Neuronal stem cell (in vitro differentiated cells): ENCODE measurements at regions not wholly inside any gene's neighbourhood (a gene's known extent, or its start where the extent isn't known, plus 50 kb on each side); places are given as distances from the start of the nearest gene placed in this dataset.

Experiments used
- DNase-seq: peaks from one replicate; pipeline ENCODE4 v3.0.0-alpha.2; 2013; ENCODE audit warnings: low spot score
- H2AFZ ChIP-seq: one replicate; pipeline ENCODE4 v1.6.1; 2013; ENCODE audit warnings: mild to moderate bottlenecking, low read length, inconsistent platforms
- H2AK5ac ChIP-seq: 2 replicates; pipeline ENCODE4 v1.6.1; 2013; ENCODE audit warnings: low read depth, mild to moderate bottlenecking, inconsistent platforms, low read length, moderate library complexity, mixed read lengths
- H2BK120ac ChIP-seq: 2 replicates; pipeline ENCODE4 v1.6.1; 2013; ENCODE audit warnings: low read depth, mild to moderate bottlenecking, inconsistent platforms, low read length, moderate library complexity, mixed read lengths
- H2BK12ac ChIP-seq: one replicate; pipeline ENCODE4 v1.6.1; 2013; ENCODE audit warnings: low read length, inconsistent platforms
- H2BK15ac ChIP-seq: 2 replicates; pipeline ENCODE4 v1.6.1; 2013; ENCODE audit warnings: mild to moderate bottlenecking, low read length, inconsistent platforms, mixed read lengths
- H2BK5ac ChIP-seq: one replicate; pipeline ENCODE4 v1.6.1; 2013; ENCODE audit warnings: inconsistent platforms, mild to moderate bottlenecking, low read length, moderate library complexity
- H3K14ac ChIP-seq: one replicate; pipeline ENCODE4 v1.6.1; 2013; ENCODE audit warnings: low read length, inconsistent platforms
- H3K18ac ChIP-seq: 2 replicates; pipeline ENCODE4 v1.6.1; 2013; ENCODE audit warnings: low read length, inconsistent platforms
- H3K23ac ChIP-seq: 2 replicates; pipeline ENCODE4 v1.6.1; 2013; ENCODE audit warnings: low read depth, mild to moderate bottlenecking, mixed read lengths, low read length, inconsistent platforms; ENCODE audit not compliant: poor library complexity
- H3K27ac ChIP-seq: replicated peaks from 3 replicates; pipeline ENCODE4 v1.5.1; 2013; ENCODE audit warnings: low read length, inconsistent platforms
- H3K27me3 ChIP-seq, 3 experiments: 2 replicates each; pipeline ENCODE4 v1.6.1; 2013; ENCODE audit warnings: low read length in 3 of 3, mild to moderate bottlenecking in 2 of 3, inconsistent platforms in 1 of 3, low read depth in 1 of 3, mixed read lengths in 1 of 3, moderate library complexity in 1 of 3; ENCODE audit not compliant: control insufficient read depth in 3 of 3, insufficient read depth in 3 of 3
- H3K36me3 ChIP-seq, 2 donors: replicated peaks in 1 of 2; 2 replicates each; pipeline ENCODE4 v1.6.1; 2013; ENCODE audit warnings: low read length in 2 of 2; ENCODE audit not compliant: control insufficient read depth in 2 of 2, insufficient read depth in 2 of 2
- H3K4ac ChIP-seq: 2 replicates; pipeline ENCODE4 v1.6.1; 2013; ENCODE audit warnings: inconsistent platforms, mild to moderate bottlenecking, low read length, moderate library complexity
- H3K4me1 ChIP-seq, 2 donors: 1 replicate in 1 of 2; 2 replicates in 1 of 2; pipeline ENCODE4 v1.6.1; 2013; ENCODE audit warnings: low read length in 2 of 2, low read depth in 1 of 2; ENCODE audit not compliant: control insufficient read depth in 2 of 2, insufficient read depth in 1 of 2
- H3K4me2 ChIP-seq: one replicate; pipeline ENCODE4 v1.6.1; 2013; ENCODE audit warnings: mild to moderate bottlenecking, low read length, inconsistent platforms; ENCODE audit not compliant: insufficient read depth, poor library complexity, severe bottlenecking
- H3K4me3 ChIP-seq, 2 donors: 2 replicates each; pipeline ENCODE4 v1.5.1; 2013; ENCODE audit warnings: low read length in 2 of 2, mild to moderate bottlenecking in 2 of 2, inconsistent platforms in 1 of 2, moderate library complexity in 1 of 2
- H3K79me1 ChIP-seq: one replicate; pipeline ENCODE4 v1.6.1; 2013; ENCODE audit warnings: low read depth, mild to moderate bottlenecking, inconsistent platforms, low read length, moderate library complexity
- H3K9ac ChIP-seq: one replicate; pipeline ENCODE4 v1.6.1; 2013; ENCODE audit warnings: mild to moderate bottlenecking, low read depth, low read length, inconsistent platforms; ENCODE audit not compliant: poor library complexity
- H3K9me3 ChIP-seq, 2 donors: replicated peaks in 1 of 2; 2 replicates each; pipeline versions ENCODE3 to v1.6.1; 2013; ENCODE audit warnings: low read length in 2 of 2, mild to moderate bottlenecking in 2 of 2, inconsistent platforms in 1 of 2, low read depth in 1 of 2, mixed read lengths in 1 of 2, moderate library complexity in 1 of 2; ENCODE audit not compliant: control insufficient read depth in 2 of 2, insufficient read depth in 1 of 2
- H4K8ac ChIP-seq: one replicate; pipeline ENCODE4 v1.6.1; 2013; ENCODE audit warnings: low read depth, mild to moderate bottlenecking, inconsistent platforms, low read length, moderate library complexity
- H4K91ac ChIP-seq: one replicate; pipeline ENCODE4 v1.6.1; 2013; ENCODE audit warnings: low read length, low read depth, mild to moderate bottlenecking, inconsistent platforms; ENCODE audit not compliant: poor library complexity
- WGBS, 2 donors: extraction: QIAGEN DNeasy Blood & Tissue Kit; methylation state at CpG; one replicate each; pipeline ENCODE4 v1.1.7; 2013; ENCODE audit warnings: missing lambda C conversion rate in 2 of 2, mixed read lengths in 1 of 2; ENCODE audit not compliant: insufficient read length in 2 of 2, insufficient replicate concordance in 1 of 2; ENCODE audit errors: extremely low coverage in 2 of 2; 5-methylcytosine and 5-hydroxymethylcytosine counted together

DNA sequence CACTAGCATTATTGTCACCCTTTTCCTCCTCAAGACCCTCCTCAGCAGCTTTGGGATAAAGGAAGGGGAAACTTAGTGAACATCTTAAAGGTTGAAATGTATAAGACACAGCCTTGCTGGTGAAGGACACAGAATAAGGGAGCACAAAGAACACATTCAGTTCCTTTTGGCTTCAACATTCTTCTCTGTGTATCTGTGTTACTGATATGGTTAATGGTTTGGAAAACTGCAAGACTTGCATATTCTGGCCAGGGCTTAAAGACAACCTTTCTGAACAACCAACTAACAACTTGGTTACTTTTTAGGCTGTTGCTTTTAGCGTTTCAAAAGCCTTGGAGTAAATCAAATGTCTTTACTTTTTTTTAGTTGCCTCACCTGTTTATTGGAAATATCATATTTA is 680.5 kb downstream of the MECOM start:
- H3K79me1 ChIP-seq = no peaks in the 10 kb centered on the region
- H2AK5ac ChIP-seq = no peak overlapping the region
- H2AFZ ChIP-seq = no peak overlapping the region
- no peak overlapping the region for H3K4me3 ChIP-seq
- no peaks in the 10 kb centered on the region for H3K9me3 ChIP-seq
- H3K4ac ChIP-seq = no peak overlapping the region
- no peak overlapping the region for H2BK12ac ChIP-seq
- no peak for DNase-seq
- no peaks in the 10 kb centered on the region for H3K36me3 ChIP-seq
- peaks cover 0 to under 1% of the 10 kb centered on the region in 2 donors for H3K4me1 ChIP-seq
- H3K9ac ChIP-seq = no peak overlapping the region
- no peak overlapping the region for H2BK15ac ChIP-seq
- no peak overlapping the region for H3K4me2 ChIP-seq
- no peak overlapping the region for H3K27ac ChIP-seq
- H3K23ac ChIP-seq = no peak overlapping the region
- H2BK5ac ChIP-seq = no peak overlapping the region
- no peak overlapping the region for H2BK120ac ChIP-seq
- no peak overlapping the region for H4K91ac ChIP-seq
- no CpG with 5 or more reads among the region's 1 CpG for WGBS, 2 donors
- H3K27me3 ChIP-seq = no peaks in the 10 kb centered on the region
- no peak overlapping the region for H3K14ac ChIP-seq
- no peak overlapping the region for H3K18ac ChIP-seq
- H4K8ac ChIP-seq = no peak overlapping the region

DNA sequence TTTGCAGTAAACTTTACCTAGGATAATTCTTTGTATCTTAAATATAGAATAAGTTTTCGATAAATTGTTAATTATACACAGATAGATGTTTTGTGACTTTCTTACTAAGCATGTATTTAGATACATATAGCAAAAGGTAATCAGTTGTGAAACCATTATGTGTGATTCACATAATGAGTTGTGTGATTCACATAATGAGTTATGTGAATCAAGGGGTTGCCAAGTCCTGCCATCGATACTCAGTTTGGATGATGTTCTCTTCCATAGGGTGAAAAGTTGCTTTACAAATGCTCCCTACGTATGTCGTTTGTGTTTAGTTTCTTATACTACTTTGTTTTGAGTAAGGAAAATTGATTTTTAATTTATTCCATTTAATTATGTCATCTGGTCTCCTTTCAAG is 682.1 kb downstream of the MECOM start:
- peaks cover 0 to 9% of the 10 kb centered on the region in 2 donors for H3K4me1 ChIP-seq
- no peaks in the 10 kb centered on the region for H3K79me1 ChIP-seq
- no peak overlapping the region for H2BK5ac ChIP-seq
- no peak overlapping the region for H3K27ac ChIP-seq
- no peak overlapping the region for H3K14ac ChIP-seq
- H3K36me3 ChIP-seq = no peaks in the 10 kb centered on the region
- no peak overlapping the region for H3K9ac ChIP-seq
- H3K4me2 ChIP-seq = no peak overlapping the region
- no peak overlapping the region for H2BK12ac ChIP-seq
- no peak overlapping the region for H2BK120ac ChIP-seq
- H3K4me3 ChIP-seq = no peak overlapping the region
- H4K91ac ChIP-seq = no peak overlapping the region
- H2BK15ac ChIP-seq = no peak overlapping the region
- no CpG with 5 or more reads among the region's 4 CpGs for WGBS, 2 donors
- H2AFZ ChIP-seq = no peak overlapping the region
- no peak for DNase-seq
- H3K18ac ChIP-seq = no peak overlapping the region
- H3K4ac ChIP-seq = no peak overlapping the region
- no peak overlapping the region for H3K23ac ChIP-seq
- no peak overlapping the region for H4K8ac ChIP-seq
- H3K9me3 ChIP-seq = no peaks in the 10 kb centered on the region
- no peak overlapping the region for H2AK5ac ChIP-seq
- H3K27me3 ChIP-seq = no peaks in the 10 kb centered on the region

DNA sequence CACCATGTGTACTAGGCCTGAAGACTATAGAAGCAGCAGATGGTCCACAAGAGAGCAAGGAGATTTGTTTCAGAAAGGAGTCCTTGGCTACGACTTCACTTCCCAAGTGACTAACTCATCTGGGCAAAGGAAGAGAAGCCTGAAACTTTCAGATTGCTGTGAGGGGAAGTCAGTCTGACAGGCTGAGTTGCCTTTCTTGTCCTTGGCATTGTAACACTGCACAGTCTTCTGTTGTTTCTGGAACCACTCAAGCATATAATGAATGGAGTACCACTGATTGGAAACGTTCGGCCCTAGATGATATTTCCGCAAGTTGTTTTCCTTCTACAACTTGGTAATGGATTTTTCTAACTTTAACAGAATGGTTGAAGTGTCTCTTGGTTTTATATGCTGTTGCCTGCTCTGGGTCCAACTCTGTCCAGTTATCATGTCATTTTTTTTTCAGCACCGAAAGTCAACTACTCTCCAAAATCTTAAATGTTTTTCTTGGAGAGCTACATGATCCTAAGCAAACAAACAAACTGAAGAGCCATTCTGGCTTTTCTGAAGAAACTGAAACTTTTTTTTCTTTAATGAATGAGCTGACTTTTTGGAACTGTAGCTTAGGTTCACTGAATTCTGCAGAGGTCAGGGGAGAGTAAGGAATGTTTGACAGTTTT is 685.7 kb downstream of the MECOM start:
- Histone ChIP-seq H2AK5ac (no peak overlapping the region), H3K4me2 (no peak overlapping the region), H3K9ac (no peak overlapping the region), H4K8ac (no peak overlapping the region), H3K4me3 (no peak overlapping the region), H3K14ac (no peak overlapping the region), H3K27ac (no peak overlapping the region), H3K23ac (no peak overlapping the region), H2BK5ac (no peak overlapping the region), H3K18ac (no peak overlapping the region), H3K27me3 (no peaks in the 10 kb centered on the region), H2BK12ac (no peak overlapping the region), H2AFZ (peak overlapping the region; percentile 57), H3K4ac (no peak overlapping the region), H3K4me1 (peaks cover 0 to 9% of the 10 kb centered on the region in 2 donors), H3K9me3 (no peaks in the 10 kb centered on the region), H3K36me3 (no peaks in the 10 kb centered on the region), H2BK120ac (no peak overlapping the region), H4K91ac (no peak overlapping the region), H3K79me1 (no peaks in the 10 kb centered on the region), H2BK15ac (no peak overlapping the region)
- no peak for DNase-seq
- no CpG with 5 or more reads among the region's 5 CpGs for WGBS, 2 donors

DNA sequence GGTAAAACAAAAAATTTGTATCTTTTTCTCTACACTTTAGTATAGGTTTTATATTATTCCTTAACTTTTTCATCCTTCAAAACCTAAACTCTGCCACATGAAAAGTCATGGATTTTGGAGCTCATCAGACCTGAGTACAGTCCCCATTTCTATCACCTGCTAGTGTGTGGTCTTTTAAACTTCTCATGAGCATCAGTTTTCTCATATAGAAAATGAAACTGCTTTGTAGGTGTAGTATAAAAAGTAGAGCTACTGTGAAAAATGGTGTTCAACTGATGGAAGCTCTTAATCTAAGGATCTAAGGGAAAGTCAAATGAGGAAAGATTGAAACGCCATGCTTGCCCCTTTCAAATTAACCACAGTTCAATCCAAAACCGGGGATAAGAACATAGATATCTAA is 686.5 kb downstream of the MECOM start:
- Histone ChIP-seq H2AK5ac (no peak overlapping the region), H4K8ac (no peak overlapping the region), H3K4me3 (no peak overlapping the region), H3K4me1 (peaks cover 0 to 9% of the 10 kb centered on the region in 2 donors), H3K14ac (no peak overlapping the region), H3K23ac (no peak overlapping the region), H3K36me3 (no peaks in the 10 kb centered on the region), H2BK5ac (no peak overlapping the region), H3K79me1 (no peaks in the 10 kb centered on the region), H3K9me3 (no peaks in the 10 kb centered on the region), H3K27ac (no peak overlapping the region), H3K9ac (no peak overlapping the region), H2BK15ac (no peak overlapping the region), H3K27me3 (no peaks in the 10 kb centered on the region), H4K91ac (no peak overlapping the region), H2BK12ac (no peak overlapping the region), H3K4ac (no peak overlapping the region), H2AFZ (peak overlapping the region; percentile 57), H2BK120ac (no peak overlapping the region), H3K18ac (no peak overlapping the region), H3K4me2 (no peak overlapping the region)
- WGBS, 2 donors = no CpG with 5 or more reads among the region's 2 CpGs
- no peak for DNase-seq
